GM21360 (cell line): ENCODE measurements at regions not wholly inside any gene's neighbourhood (a gene's known extent, or its start where the extent isn't known, plus 50 kb on each side); places are given as distances from the start of the nearest gene placed in this dataset.
"Not testable (repeated sequence)": the region's sequence is repeated elsewhere in the genome, so short reads cannot be mapped to it uniquely, and the experiment has no call there.

ENCODE experiments used
- ATAC-seq: cut with Tn5 transposase; IDR thresholded peaks from one replicate; pipeline ENCODE4 v1.9.1; 2021; ENCODE audit warnings: mild to moderate bottlenecking, moderate library complexity; ENCODE audit not compliant: unreplicated experiment

DNA sequence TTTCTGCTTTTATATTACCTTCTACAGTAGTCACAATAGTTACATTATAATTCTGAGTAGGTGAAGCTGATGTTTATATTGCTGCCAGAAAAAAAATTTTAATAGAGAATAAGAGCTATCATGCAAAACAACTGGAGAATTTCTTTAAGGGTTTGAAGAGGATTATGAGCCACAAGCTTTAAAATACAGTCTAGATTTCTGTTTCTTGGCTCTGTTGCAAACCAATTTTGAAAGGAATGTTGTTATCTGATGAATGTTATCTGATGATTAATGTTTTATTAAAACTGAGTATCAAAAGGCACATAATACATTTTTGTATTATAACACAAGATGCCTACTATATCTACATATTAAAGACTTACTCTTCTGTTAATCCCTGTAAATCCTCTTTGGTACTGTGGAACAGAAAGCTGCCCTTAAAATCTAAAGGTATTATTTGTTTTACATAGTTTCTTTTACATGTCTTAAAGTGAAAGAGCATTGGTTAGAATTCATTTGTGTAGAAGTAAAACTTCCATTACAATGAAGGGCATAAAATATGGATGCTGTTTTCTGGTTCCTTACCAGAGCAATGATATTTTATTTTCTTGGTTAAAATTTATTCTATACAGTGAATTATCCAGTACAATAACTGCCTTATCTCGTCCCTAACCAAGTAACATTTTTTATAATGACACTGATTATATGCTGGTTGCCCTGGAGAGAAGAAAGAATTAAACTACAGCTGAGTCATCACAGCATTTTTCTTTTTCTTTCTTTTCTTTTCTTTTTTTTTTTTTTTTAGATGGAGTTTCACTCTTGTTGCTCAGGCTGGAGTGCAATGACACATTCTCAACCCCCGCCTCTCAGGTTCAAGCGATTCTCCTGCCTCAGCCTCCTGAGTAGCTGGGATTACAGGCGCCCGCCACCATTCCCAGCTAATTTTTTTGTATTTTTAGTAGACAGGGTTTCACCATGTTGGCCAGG lies 205.7 kb downstream of the TANC2 start:
- no peak for ATAC-seq

- ATAC-seq = no peak
Measured at GRCh38 chr17:63173450-63173849, 207.4 kb downstream of the TANC2 start.

DNA sequence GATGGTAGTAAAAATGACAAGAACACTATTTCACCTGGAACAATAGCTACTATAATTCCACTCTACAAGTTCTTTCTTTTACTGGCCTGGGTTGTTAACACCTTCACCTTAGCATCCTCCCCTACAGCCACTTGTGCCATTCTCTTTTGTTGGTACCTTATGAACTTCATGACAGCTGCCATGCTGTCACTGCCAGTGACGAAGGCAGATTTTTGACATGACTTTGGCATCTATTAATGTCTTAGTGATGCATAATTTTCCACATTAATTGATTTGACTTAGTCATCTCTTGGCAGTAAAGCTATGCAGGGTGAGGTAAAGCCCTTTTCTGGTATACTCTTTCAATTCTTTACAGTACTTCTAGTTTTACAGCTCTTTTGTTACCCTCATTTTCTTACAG lies 207.9 kb downstream of the TANC2 start:
- ATAC-seq = no peak

DNA sequence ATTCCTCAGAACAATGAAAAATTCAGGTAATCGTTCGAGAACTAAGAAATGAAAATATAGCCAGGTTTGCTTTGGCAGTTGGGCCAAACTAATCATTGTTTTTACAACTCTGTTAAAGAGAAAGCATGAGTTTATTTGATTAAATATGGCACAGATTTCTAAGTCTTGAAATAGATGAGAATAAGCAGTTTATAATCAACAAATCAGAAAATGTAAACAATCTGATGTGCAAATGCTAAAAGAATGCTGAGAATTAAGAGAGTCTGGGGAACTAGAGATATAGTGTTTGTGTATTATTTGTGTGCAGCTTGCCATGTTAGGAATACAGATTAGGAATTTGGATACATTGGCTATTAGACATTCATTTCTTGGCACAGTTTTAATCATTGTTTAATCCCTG lies 212.5 kb downstream of the TANC2 start:
- no peak for ATAC-seq

DNA sequence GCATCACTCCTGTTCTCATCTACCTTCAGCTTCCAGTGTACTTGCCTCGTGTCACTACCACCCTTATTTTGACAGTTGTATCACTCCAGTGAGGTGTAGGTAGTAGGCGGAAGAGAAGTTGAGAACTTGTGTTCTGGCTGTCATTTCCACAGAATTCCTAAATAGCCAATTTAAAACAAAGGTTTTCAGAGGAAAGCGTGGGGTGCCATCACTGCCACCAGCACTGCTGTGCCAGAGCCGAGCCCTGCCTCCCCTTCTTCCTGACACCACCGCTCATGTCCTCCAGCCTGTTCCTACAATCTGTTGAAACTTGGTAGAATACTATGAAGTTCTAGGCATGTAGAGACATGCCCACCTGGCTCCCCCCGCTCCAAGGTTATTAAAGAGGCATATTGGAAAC lies 215.8 kb downstream of the TANC2 start:
- ATAC-seq = no peak

GRCh38 chr17:63185420-63185819 lies 219.4 kb downstream of the TANC2 start:
- no peak for ATAC-seq

DNA sequence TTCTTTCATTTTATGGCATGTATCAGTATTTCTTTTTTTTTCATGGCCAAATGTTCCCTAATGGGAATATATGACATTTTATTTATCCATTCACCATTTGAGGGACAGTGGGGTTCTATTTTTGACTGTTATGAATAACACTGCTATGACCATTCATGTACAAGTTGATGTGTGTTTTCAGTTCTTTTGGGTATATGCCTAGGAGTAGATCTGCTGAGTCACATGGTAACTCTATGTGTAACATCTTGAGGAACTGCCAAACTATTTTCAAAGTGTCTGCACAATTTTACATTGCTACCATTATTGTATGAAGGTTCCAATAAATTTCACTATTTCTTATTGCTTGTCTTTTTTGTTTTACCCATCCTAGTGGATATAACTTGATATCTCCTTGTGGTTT lies 223.0 kb downstream of the TANC2 start:
- ATAC-seq = no peak

DNA sequence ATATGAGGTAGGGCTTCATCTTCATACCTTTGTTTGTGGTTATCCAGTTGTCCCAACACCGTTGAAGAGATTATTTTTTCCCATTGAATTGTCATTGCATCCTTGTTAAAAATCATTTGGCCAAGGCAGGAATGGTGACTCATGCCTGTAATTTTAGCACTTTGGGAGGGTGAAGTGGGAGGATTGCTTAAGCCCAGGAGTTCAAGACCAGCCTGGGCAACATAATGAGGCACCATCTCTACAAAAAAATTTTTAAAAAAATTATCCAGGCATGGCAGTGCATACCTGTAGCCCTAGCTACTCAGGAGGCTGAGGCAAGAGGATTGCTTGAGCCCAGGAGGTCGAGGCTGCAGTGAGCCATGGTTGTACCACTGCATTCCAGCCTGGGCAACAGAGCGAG lies 223.9 kb downstream of the TANC2 start:
- ATAC-seq = no peak

- ATAC-seq = no peak
Measured at GRCh38 chr17:63190821-63191370, 224.9 kb downstream of the TANC2 start.

DNA sequence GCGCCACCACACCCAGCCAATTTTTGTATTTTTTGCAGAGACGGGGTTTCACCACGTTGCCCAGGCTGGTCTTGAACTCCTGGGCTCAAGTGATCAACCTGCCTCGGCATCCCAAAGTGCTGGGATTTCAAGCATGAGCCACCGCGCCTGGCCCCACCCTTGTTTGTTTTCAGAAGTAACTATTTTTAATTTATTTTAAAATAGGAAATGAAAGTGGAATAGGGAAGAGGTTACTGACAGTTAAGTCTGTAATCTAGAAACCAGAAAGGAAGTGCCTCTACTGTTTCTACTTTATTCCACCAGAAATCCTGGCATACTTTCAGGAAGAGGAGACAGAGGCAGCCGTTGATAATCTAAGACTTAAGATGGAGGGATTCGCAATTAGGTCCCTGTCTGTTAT lies 225.6 kb downstream of the TANC2 start:
- no peak for ATAC-seq

- ATAC-seq = no peak
Measured at GRCh38 chr17:63193827-63194226, 227.8 kb downstream of the TANC2 start.

DNA sequence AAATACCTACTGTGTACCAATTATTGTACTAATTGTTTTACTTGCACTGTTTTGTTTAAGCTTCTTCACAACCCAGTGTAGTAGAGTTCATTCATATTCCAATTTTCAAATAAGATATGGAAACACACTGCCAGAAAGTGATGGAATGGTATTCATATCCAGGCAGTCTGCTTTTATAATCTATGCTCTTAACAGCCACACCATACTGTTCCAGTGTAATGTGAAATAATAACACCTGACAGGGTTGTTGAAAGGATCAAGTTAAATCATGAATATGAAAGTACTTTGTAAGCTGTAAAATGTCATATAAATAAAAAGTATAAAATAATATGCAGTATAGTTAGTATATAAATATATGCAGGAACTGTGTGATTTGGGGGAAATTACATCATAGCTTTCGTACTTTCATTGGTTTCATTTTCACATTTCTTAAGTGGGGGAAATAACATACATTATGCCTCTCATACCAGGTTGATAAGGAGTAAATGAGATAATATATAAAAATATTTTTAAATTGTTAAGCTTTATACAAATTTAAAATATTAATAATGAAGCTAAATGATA lies 230.8 kb downstream of the TANC2 start:
- no peak for ATAC-seq

GRCh38 chr17:63203652-63204051 lies 237.6 kb downstream of the TANC2 start:
- no peak for ATAC-seq

DNA sequence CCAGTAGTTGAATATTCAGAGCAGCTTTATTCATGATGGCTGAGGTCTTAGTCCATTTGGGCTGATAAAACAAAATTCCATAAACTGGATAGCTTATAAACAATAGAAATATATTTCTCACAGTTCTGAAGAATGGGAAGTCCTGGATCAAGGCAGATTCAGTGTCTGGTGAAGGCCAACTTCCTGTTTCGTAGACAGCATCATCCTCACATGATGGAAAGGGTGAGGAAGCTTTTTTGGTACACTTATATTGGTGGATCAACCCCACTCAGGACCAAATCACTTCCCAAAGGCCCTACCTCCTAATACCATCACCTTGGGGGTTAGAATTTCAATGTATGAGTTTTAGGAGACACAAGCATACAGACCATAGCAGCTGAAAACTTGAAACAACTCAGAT lies 224.2 kb downstream of the CYB561 start:
- no peak for ATAC-seq

- ATAC-seq = no peak
Measured at GRCh38 chr17:63222655-63223054, 223.5 kb downstream of the CYB561 start.

GRCh38 chr17:63223212-63223911 lies 222.7 kb downstream of the CYB561 start:
- no peak for ATAC-seq

DNA sequence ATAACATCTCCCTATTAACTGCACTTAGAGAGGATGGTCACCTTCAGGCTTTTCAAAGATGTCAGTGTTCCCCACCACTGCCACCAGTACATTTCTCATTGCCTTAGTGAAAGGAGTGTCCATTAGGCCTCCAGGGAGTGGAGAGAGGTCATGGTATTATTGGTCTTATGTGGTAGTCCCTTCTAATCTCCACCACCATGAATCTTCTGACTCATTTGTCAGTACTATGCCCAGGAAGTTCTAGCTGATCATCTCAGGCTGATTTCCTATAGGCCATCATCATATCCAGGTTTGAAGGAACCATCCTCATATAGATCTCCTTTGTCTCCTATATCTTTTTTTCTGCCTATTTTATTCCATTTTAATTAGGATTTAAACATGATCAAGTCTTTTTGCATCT lies 221.5 kb downstream of the CYB561 start:
- ATAC-seq = no peak

DNA sequence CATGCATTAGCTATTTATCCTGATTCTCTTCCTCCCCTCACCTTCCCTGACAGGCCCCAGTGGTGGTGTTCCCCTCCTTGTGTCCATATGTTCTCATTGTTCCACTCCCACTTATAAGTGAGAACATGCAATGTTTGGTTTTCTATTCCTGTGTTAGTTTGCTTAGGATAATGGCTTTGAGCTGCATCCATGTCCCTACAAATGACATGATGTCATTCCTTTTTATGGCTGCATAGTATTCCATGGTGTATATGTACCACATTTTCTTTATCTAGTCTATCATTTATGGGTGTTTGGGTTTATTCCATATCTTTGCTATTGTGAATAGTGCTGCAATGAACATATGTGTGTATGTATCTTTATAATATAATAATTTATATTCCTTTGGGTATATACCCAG lies 219.4 kb downstream of the CYB561 start:
- ATAC-seq = not testable (repeated sequence)

DNA sequence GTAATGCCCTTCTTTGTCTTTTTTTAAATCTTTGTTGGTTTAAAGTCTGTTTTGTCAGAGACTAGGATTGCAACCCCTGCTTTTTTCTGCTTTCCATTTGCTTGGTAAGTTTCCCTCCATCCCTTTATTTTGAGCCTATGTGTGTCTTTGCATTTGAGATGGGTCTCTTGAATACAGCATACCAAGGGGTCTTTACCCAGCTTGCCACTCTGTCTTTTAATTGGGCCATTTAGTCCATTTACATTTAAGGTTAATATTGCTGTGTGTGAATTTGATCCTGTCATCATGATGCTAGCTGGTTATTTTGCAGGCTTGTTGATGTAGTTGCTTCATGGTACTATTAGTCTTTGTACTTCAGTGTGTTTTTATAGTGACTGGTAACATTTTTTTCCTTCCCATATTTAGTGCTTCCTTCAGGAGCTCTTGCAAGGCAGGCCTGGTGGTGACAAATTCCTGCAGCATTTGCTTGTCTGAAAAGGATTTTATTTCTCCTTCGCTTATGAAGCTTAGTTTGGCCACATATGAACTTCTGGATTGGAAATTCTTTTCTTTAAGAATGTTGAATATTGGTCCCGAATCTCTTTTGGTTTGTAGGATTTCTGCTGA lies 215.0 kb downstream of the CYB561 start:
- ATAC-seq = not testable (repeated sequence)

- no peak for ATAC-seq
Measured at GRCh38 chr17:63232565-63233310, 213.4 kb downstream of the CYB561 start.
